TTC549 (cell line): ENCODE measurements at regions not wholly inside any gene's neighbourhood (a gene's known extent, or its start where the extent isn't known, plus 50 kb on each side); places are given as distances from the start of the nearest gene placed in this dataset.

Source experiments
- FAIRE-seq: peaks from 2 replicates; lab custom pipeline; 2012; peaks lifted over from hg19 to GRCh38; lab: Jason Lieb, UNC

- no peak for FAIRE-seq
These were observed 490.3 kb upstream of the KIRREL3 start for GRCh38 chr11:127490896-127491295.

GRCh38 chr11:127485541-127485940 is 485.0 kb upstream of the KIRREL3 start:
- no peak for FAIRE-seq

- FAIRE-seq = no peak
These were observed 480.8 kb upstream of the KIRREL3 start for GRCh38 chr11:127481391-127481790.

- FAIRE-seq = no peak
These were observed 478.3 kb upstream of the KIRREL3 start for GRCh38 chr11:127478826-127479225.

GRCh38 chr11:127474766-127475165 is 474.2 kb upstream of the KIRREL3 start:
- FAIRE-seq = no peak

GRCh38 chr11:127472505-127472904 is 471.9 kb upstream of the KIRREL3 start:
- FAIRE-seq = no peak

GRCh38 chr11:127471662-127472061 is 471.1 kb upstream of the KIRREL3 start:
- FAIRE-seq = no peak

GRCh38 chr11:127470306-127470884 is 469.8 kb upstream of the KIRREL3 start:
- no peak for FAIRE-seq

- no peak for FAIRE-seq
These were observed 463.8 kb upstream of the KIRREL3 start for GRCh38 chr11:127464325-127464724.

GRCh38 chr11:127462065-127462344 is 461.4 kb upstream of the KIRREL3 start:
- no peak for FAIRE-seq

GRCh38 chr11:127461241-127462064 is 460.9 kb upstream of the KIRREL3 start:
- FAIRE-seq = no peak

- FAIRE-seq = no peak
These were observed 458.0 kb upstream of the KIRREL3 start for GRCh38 chr11:127458561-127458960.

GRCh38 chr11:127454856-127455255 is 454.3 kb upstream of the KIRREL3 start:
- FAIRE-seq = no peak

- FAIRE-seq = no peak
These were observed 452.0 kb upstream of the KIRREL3 start for GRCh38 chr11:127452533-127452932.

- FAIRE-seq = no peak
These were observed 451.3 kb upstream of the KIRREL3 start for GRCh38 chr11:127451861-127452260.

- FAIRE-seq = no peak
These were observed 447.5 kb upstream of the KIRREL3 start for GRCh38 chr11:127448101-127448500.

- FAIRE-seq = no peak
These were observed 444.9 kb upstream of the KIRREL3 start for GRCh38 chr11:127445476-127445875.

GRCh38 chr11:127443297-127443696 is 442.7 kb upstream of the KIRREL3 start:
- no peak for FAIRE-seq

GRCh38 chr11:127440616-127441015 is 440.0 kb upstream of the KIRREL3 start:
- FAIRE-seq = no peak

- FAIRE-seq = no peak
These were observed 424.7 kb upstream of the KIRREL3 start for GRCh38 chr11:127425281-127425680.

GRCh38 chr11:127424661-127425060 is 424.1 kb upstream of the KIRREL3 start:
- FAIRE-seq = no peak

- no peak for FAIRE-seq
These were observed 419.6 kb upstream of the KIRREL3 start for GRCh38 chr11:127420139-127420538.

GRCh38 chr11:127412722-127413380 is 412.3 kb upstream of the KIRREL3 start:
- FAIRE-seq = no peak

GRCh38 chr11:127412234-127412633 is 411.7 kb upstream of the KIRREL3 start:
- FAIRE-seq = no peak
